ENCODE measurements at regions not wholly inside any gene's neighbourhood (a gene's known extent, or its start where the extent isn't known, plus 50 kb on each side); places are given as distances from the start of the nearest gene placed in this dataset.

DNA sequence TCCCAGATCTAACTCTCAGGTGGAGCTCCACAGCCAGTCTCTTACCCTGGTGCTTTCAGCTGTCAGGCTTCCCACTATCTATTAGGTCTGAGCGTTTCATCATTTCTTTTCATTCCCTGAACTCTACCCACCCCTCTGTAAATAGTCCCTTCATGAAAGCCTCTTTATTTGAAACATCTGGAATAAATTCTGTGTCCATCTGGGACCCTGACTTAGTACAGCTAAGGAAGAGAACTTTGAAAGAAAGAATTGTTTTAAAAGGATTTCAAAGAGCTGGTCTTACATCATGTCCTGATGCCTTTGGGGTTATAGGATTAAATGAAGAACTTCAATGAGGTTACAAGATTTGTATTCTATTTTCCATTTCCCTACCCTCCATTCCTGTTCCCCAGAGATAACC, 388.5 kb upstream of the CA10 start:
- ATAC-seq: no peak

More for the DNA sequence above, 388.5 kb upstream of the CA10 start:
- peaks cover 3% of the 10 kb centered on the region; the same call in 2 of the 3 replicates for H3K9me3 Mint-ChIP-seq
- H3K4me3 Mint-ChIP-seq: no peak overlapping the region
- no peak overlapping the region for H2AFZ ChIP-seq
- no peaks in the 10 kb centered on the region for H3K79me2 ChIP-seq (replicated peaks; ENCODE audit: insufficient read depth)
- no peak for TF ChIP-seq ZNF114 (CRISPR knock-in tag; IDR thresholded peaks at IDR 0.05)
- TF ChIP-seq EZH2phosphoT487 (IDR thresholded peaks at IDR 0.05; ENCODE audit: unreplicated experiment): no peak
- TF ChIP-seq, protein P1, sequence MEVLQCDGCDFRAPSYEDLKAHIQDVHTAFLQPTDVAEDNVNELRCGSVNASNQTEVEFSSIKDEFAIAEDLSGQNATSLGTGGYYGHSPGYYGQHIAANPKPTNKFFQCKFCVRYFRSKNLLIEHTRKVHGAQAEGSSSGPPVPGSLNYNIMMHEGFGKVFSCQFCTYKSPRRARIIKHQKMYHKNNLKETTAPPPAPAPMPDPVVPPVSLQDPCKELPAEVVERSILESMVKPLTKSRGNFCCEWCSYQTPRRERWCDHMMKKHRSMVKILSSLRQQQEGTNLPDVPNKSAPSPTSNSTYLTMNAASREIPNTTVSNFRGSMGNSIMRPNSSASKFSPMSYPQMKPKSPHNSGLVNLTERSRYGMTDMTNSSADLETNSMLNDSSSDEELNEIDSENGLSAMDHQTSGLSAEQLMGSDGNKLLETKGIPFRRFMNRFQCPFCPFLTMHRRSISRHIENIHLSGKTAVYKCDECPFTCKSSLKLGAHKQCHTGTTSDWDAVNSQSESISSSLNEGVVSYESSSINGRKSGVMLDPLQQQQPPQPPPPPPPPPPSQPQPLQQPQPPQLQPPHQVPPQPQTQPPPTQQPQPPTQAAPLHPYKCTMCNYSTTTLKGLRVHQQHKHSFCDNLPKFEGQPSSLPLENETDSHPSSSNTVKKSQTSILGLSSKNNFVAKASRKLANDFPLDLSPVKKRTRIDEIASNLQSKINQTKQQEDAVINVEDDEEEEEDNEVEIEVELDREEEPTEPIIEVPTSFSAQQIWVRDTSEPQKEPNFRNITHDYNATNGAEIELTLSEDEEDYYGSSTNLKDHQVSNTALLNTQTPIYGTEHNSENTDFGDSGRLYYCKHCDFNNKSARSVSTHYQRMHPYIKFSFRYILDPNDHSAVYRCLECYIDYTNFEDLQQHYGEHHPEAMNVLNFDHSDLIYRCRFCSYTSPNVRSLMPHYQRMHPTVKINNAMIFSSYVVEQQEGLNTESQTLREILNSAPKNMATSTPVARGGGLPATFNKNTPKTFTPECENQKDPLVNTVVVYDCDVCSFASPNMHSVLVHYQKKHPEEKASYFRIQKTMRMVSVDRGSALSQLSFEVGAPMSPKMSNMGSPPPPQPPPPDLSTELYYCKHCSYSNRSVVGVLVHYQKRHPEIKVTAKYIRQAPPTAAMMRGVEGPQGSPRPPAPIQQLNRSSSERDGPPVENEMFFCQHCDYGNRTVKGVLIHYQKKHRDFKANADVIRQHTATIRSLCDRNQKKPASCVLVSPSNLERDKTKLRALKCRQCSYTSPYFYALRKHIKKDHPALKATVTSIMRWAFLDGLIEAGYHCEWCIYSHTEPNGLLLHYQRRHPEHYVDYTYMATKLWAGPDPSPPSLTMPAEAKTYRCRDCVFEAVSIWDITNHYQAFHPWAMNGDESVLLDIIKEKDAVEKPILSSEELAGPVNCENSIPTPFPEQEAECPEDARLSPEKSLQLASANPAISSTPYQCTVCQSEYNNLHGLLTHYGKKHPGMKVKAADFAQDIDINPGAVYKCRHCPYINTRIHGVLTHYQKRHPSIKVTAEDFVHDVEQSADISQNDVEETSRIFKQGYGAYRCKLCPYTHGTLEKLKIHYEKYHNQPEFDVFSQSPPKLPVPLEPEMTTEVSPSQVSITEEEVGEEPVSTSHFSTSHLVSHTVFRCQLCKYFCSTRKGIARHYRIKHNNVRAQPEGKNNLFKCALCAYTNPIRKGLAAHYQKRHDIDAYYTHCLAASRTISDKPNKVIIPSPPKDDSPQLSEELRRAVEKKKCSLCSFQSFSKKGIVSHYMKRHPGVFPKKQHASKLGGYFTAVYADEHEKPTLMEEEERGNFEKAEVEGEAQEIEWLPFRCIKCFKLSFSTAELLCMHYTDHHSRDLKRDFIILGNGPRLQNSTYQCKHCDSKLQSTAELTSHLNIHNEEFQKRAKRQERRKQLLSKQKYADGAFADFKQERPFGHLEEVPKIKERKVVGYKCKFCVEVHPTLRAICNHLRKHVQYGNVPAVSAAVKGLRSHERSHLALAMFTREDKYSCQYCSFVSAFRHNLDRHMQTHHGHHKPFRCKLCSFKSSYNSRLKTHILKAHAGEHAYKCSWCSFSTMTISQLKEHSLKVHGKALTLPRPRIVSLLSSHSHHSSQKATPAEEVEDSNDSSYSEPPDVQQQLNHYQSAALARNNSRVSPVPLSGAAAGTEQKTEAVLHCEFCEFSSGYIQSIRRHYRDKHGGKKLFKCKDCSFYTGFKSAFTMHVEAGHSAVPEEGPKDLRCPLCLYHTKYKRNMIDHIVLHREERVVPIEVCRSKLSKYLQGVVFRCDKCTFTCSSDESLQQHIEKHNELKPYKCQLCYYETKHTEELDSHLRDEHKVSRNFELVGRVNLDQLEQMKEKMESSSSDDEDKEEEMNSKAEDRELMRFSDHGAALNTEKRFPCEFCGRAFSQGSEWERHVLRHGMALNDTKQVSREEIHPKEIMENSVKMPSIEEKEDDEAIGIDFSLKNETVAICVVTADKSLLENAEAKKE (CRISPR knock-in tag; IDR thresholded peaks at IDR 0.05): no peak
- TF ChIP-seq, protein P2, sequence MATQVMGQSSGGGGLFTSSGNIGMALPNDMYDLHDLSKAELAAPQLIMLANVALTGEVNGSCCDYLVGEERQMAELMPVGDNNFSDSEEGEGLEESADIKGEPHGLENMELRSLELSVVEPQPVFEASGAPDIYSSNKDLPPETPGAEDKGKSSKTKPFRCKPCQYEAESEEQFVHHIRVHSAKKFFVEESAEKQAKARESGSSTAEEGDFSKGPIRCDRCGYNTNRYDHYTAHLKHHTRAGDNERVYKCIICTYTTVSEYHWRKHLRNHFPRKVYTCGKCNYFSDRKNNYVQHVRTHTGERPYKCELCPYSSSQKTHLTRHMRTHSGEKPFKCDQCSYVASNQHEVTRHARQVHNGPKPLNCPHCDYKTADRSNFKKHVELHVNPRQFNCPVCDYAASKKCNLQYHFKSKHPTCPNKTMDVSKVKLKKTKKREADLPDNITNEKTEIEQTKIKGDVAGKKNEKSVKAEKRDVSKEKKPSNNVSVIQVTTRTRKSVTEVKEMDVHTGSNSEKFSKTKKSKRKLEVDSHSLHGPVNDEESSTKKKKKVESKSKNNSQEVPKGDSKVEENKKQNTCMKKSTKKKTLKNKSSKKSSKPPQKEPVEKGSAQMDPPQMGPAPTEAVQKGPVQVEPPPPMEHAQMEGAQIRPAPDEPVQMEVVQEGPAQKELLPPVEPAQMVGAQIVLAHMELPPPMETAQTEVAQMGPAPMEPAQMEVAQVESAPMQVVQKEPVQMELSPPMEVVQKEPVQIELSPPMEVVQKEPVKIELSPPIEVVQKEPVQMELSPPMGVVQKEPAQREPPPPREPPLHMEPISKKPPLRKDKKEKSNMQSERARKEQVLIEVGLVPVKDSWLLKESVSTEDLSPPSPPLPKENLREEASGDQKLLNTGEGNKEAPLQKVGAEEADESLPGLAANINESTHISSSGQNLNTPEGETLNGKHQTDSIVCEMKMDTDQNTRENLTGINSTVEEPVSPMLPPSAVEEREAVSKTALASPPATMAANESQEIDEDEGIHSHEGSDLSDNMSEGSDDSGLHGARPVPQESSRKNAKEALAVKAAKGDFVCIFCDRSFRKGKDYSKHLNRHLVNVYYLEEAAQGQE (IDR thresholded peaks at IDR 0.05; ENCODE audit: unreplicated experiment): no peak
- TF ChIP-seq JUNB (IDR thresholded peaks at IDR 0.05; ENCODE audit: unreplicated experiment): no peak
- no peaks in the 10 kb centered on the region for H4K20me1 ChIP-seq (replicated peaks; ENCODE audit: insufficient read depth)
- no peaks in the 10 kb centered on the region for H3K4me1 ChIP-seq (ENCODE audit: insufficient read depth)
- no peak overlapping the region for H3K27ac Mint-ChIP-seq
- no peak overlapping the region for H3K4me3 ChIP-seq
- DNase-seq (ENCODE audit: low spot score): no peak
- H3K4me1 Mint-ChIP-seq: peaks cover 3% of the 10 kb centered on the region
- H3K27me3 Mint-ChIP-seq (ENCODE audit: insufficient read depth, low read depth, poor library complexity): no peaks in the 10 kb centered on the region
- no peaks in the 10 kb centered on the region for H3K36me3 Mint-ChIP-seq (ENCODE audit: low read depth)
- no peaks in the 10 kb centered on the region; the same call in 1 of the 2 replicates for H3K36me3 ChIP-seq (ENCODE audit: insufficient read depth)
- H3K9me2 ChIP-seq (ENCODE audit: insufficient read depth): 0 out of 2 replicates have a peak, but pooled peaks cover 3% of the 10 kb centered on the region
- H3K27ac ChIP-seq (ENCODE audit: low read depth): no peak overlapping the region
- H3K4me2 ChIP-seq: no peak overlapping the region
- H3F3A ChIP-seq (replicated peaks; ENCODE audit: low read depth): no peaks in the 10 kb centered on the region
- H3K27me3 ChIP-seq (ENCODE audit: insufficient read depth): no peaks in the 10 kb centered on the region

Data from GM23338 (cell line).